Adrenal gland (tissue), 9 donors: ENCODE measurements at regions not wholly inside any gene's neighbourhood (a gene's known extent, or its start where the extent isn't known, plus 50 kb on each side); places are given as distances from the start of the nearest gene placed in this dataset.
"Not testable (repeated sequence)": the region's sequence is repeated elsewhere in the genome, so short reads cannot be mapped to it uniquely, and the experiment has no call there.

Source experiments
- DNase-seq, 7 donors: peaks; one replicate each; pipeline ENCODE4 v3.0.0-alpha.2; 2019 to 2020
- H3K27ac ChIP-seq, 5 donors: fragments of 200-600 bp; sonication (generic) in 4 of 5; 1 replicate in 3 of 5; 2 replicates in 2 of 5; pipeline versions ENCODE4 v1.5.1 to v1.8.0; 2016 to 2020; ENCODE audit warnings: mild to moderate bottlenecking in 1 of 5
- H3K27me3 ChIP-seq: fragments of 200-600 bp; 2 replicates; pipeline ENCODE4 v1.8.0; 2021
- H3K36me3 ChIP-seq, 2 donors: fragments of 200-600 bp; replicated peaks in 1 of 2; 1 replicate in 1 of 2; 2 replicates in 1 of 2; pipeline versions ENCODE4 v1.5.1 to v1.8.0; 2018 to 2022
- H3K4me1 ChIP-seq, 2 donors: fragments of 200-600 bp; replicated peaks in 1 of 2; 1 replicate in 1 of 2; 2 replicates in 1 of 2; pipeline versions ENCODE4 v1.5.1 to v1.8.0; 2018 to 2021
- H3K4me3 ChIP-seq, 4 donors: fragments of 200-600 bp; sonication (generic) in 3 of 4; one replicate each; pipeline ENCODE4 v1.5.1; 2016 to 2018
- H3K9me3 ChIP-seq, 3 donors: fragments of 200-600 bp; sonication (generic) in 1 of 3; replicated peaks in 1 of 3; 1 replicate in 2 of 3; 2 replicates in 1 of 3; pipeline versions ENCODE4 v1.5.1 to v1.8.0; 2016 to 2021
- WGBS, 4 donors: extraction: QIAGEN DNeasy Blood & Tissue Kit in 2 of 4; methylation state at CpG; one replicate each; pipeline versions ENCODE4 v1.1.5 to v1.1.7; 2013 to 2017; 5-methylcytosine and 5-hydroxymethylcytosine counted together
- intact Hi-C, 2 donors: fragments of 100-400 bp; cut with DNase I; formaldehyde crosslinking; loops; one replicate each; pipeline versions ENCODE4 v1.14.1 to v1.15.0; 2022 to 2023
- donor health status: healthy with polysubstance abuse.
- donor health status: Bipolar disorder and iron deficiency.
- donor health status: DM: yes; HTN: yes; CAD: no.
- donor health status: DM: no; HTN: no; CAD: no.
- donor health status: DM: no; HTN: no; CAD: no.

DNA sequence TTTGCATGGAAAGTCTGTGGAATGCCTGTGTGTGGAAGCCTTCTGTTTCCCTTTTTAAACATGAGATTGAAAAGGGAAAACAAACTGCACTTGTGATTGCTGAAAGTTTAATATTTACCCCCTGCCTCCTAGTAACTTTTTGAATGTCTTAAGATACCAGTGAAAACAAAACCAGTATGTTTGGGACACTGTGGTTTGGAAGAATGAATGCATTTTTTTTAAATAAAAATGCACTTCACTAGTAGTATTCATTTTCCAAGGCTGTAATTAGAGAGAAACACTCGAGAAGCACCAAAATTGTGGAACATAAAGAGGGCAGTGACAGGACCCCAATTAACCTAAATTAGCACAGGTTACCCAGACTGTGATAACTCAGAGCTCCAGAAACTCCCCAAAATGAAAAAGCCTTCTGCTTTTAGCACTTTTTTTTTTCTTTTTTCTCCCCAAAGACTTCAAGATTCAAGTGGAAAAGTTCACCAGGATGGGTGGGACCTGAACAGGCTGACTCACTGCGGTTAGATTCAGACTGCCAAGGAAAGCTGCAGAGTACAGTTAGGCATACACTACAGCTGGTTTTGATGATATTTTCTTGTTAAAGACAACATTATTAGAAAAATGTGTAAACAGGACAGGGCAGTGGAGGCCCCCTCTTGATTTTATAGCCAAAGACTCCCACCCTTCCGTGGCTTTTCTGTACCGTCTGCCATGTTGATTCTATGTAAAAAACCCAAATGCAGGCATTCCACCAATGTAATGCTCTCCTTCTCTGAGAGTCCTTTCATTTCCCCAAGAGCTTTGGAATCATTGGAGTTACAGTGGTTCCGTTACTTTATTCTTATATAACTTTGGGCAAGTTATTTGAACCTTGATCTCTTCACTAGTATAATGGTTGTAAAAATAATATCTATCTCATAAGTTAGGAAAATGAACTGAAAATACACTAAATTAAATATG is 151.8 kb upstream of the NBPF9 start:
- H3K36me3 ChIP-seq, H3K4me3 ChIP-seq, H3K27me3 ChIP-seq, intact Hi-C loops, H3K4me1 ChIP-seq, H3K27ac ChIP-seq, H3K9me3 ChIP-seq, DNase-seq: not testable (repeated sequence)
- WGBS, 4 donors = 67% methylated on average over 1 of the region's 5 CpGs; no CpG with 5 or more reads in 3 of the 4 donors

DNA sequence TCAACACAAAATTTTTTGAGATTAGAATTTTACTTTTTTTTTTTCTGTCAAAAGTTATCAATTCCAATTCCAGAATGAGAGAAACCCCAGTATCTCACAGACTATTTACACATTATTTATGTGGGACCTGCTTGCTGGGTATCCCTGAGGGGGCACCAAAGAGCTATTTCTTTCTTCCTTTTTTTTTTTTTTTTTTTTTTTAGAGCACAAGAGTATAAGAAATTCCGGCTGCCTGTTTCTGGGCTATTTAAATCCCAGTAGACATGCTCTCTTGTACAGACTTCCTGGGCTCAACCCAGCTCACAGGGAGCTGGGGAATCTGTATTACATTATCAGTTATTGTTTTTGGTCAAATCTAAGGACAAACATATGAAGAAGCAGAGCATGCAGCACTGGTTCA is 156.9 kb upstream of the NBPF9 start:
- DNase-seq, H3K4me1 ChIP-seq, H3K9me3 ChIP-seq, H3K4me3 ChIP-seq, H3K27ac ChIP-seq, H3K27me3 ChIP-seq, intact Hi-C loops, H3K36me3 ChIP-seq: not testable (repeated sequence)
- no CpG with 5 or more reads among the region's 1 CpG for WGBS, 4 donors

- H3K9me3 ChIP-seq, intact Hi-C loops, H3K27ac ChIP-seq, DNase-seq, H3K27me3 ChIP-seq, H3K4me1 ChIP-seq, H3K36me3 ChIP-seq, H3K4me3 ChIP-seq: not testable (repeated sequence)
- WGBS, 4 donors = 75 to 86% methylated on average over 2 of the region's 5 CpGs; no CpG with 5 or more reads in 2 of the 4 donors
Observed at GRCh38 chr1:149260736-149261340, 157.5 kb upstream of the NBPF9 start.

DNA sequence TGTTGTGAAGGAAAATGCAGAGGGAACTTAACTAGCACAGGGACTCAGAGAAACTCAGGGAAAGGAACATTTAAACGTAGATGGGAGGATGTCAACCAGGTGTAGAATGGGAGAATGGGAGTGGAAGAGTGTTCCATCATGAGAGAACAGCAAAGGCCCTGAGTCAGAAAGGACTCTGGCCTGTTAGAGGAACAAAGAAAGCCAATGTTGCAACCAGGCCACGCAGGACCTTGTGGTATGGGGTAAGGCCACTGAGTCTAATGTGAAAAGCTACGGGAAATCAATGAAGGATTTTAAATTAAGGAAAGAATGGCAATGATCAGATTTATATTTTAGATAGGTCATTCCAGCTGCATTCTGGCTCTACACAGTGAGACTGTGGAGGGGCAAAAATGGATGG is 163.9 kb upstream of the NBPF9 start:
- intact Hi-C loops, H3K4me3 ChIP-seq, H3K36me3 ChIP-seq, H3K27me3 ChIP-seq, H3K27ac ChIP-seq, H3K4me1 ChIP-seq, H3K9me3 ChIP-seq, DNase-seq: not testable (repeated sequence)
- no CpG with 5 or more reads among the region's 3 CpGs for WGBS, 4 donors

GRCh38 chr1:149269001-149269702 is 165.8 kb upstream of the NBPF9 start:
- DNase-seq, H3K27me3 ChIP-seq, H3K9me3 ChIP-seq, H3K4me1 ChIP-seq, H3K4me3 ChIP-seq, H3K36me3 ChIP-seq, intact Hi-C loops, H3K27ac ChIP-seq: not testable (repeated sequence)
- no CpG with 5 or more reads among the region's 6 CpGs for WGBS, 4 donors

- H3K27me3 ChIP-seq, DNase-seq, H3K4me3 ChIP-seq, H3K36me3 ChIP-seq, intact Hi-C loops, H3K4me1 ChIP-seq, H3K9me3 ChIP-seq, H3K27ac ChIP-seq: not testable (repeated sequence)
- WGBS, 4 donors = no CpG with 5 or more reads among the region's 2 CpGs
Observed at GRCh38 chr1:149269833-149270232, 166.5 kb upstream of the NBPF9 start.

DNA sequence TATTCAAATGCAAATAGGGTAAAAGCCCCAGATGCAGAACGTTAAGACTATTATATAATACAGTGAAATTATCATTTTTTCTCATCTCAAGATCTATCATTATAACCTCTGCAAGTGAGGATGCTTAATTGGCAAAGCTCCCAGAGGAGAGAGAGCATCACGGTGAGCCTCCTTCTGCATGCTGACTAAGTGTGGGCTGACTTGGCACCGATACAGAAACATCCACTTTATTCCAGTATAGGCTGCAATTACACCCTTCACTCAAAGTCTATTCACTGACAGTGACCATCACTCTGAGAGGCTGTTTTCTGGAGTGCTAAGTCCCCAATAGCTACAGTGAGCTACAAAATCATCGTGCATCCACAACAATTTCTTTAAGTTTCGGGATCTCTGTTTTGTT is 171.1 kb upstream of the NBPF9 start:
- 75 to 95% (median 89%) methylated on average over 2 of the region's 5 CpGs for WGBS, 4 donors
- H3K4me3 ChIP-seq, H3K4me1 ChIP-seq, DNase-seq, H3K9me3 ChIP-seq, intact Hi-C loops, H3K27ac ChIP-seq, H3K36me3 ChIP-seq, H3K27me3 ChIP-seq: not testable (repeated sequence)

DNA sequence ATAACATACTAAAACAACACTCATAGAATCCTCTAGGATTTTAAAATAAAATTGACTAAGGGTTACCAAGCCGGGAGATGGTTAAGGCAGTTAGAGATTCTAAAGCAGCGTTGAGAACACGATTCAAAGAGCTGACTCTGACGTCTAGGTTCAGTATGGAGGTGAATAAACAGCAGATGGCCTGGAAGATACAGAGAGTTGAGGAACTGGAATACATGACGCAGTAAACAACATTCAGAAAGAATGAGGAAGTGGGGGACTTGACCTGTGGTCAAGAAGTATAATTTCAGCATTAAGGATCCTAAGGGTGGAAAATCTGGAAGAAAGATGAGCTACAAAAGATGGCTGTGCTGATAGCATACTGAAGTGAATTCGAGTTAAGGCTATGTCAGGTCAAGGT is 172.5 kb upstream of the NBPF9 start:
- no CpG with 5 or more reads among the region's 6 CpGs for WGBS, 4 donors
- intact Hi-C loops, DNase-seq: not testable (repeated sequence)

DNA sequence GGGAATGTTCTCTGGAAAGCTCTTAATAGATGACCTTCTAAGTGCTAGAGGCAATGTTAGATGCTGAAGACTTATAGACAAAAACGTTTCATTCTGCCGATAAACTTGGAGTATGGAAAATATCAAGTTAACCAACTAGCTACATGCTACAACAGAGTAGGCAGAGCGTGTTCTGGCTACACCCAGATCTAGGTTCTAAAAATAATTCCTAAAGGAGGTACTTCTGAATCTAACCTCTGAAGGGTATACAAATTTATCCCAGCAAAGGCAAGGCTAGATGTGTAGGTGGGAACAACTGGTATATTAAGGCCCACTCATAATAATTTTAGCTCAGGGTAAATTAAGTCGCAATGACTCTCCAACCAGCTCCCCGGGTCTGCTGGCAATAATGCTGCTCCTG is 173.1 kb upstream of the NBPF9 start:
- WGBS, 4 donors = no CpG with 5 or more reads among the region's 5 CpGs
- H3K4me1 ChIP-seq, H3K9me3 ChIP-seq, H3K4me3 ChIP-seq, H3K36me3 ChIP-seq, DNase-seq, H3K27me3 ChIP-seq, intact Hi-C loops, H3K27ac ChIP-seq: not testable (repeated sequence)

More for the DNA sequence above, 172.5 kb upstream of the NBPF9 start:
- not testable (repeated sequence) for H3K9me3 ChIP-seq, H3K4me3 ChIP-seq, H3K27me3 ChIP-seq, H3K27ac ChIP-seq, H3K36me3 ChIP-seq, H3K4me1 ChIP-seq

GRCh38 chr1:149278156-149278555 is 174.8 kb upstream of the NBPF9 start:
- H3K4me3 ChIP-seq, H3K9me3 ChIP-seq, intact Hi-C loops, H3K27me3 ChIP-seq, H3K27ac ChIP-seq, H3K4me1 ChIP-seq, DNase-seq, H3K36me3 ChIP-seq: not testable (repeated sequence)
- WGBS, 4 donors = no CpG with 5 or more reads among the region's 2 CpGs

- DNase-seq, H3K27me3 ChIP-seq, H3K36me3 ChIP-seq, H3K27ac ChIP-seq, intact Hi-C loops, H3K4me3 ChIP-seq, H3K9me3 ChIP-seq, H3K4me1 ChIP-seq: not testable (repeated sequence)
Observed at GRCh38 chr1:149279015-149279414, 175.7 kb upstream of the NBPF9 start.
